GM12878 (cell line): ENCODE measurements at regions not wholly inside any gene's neighbourhood (a gene's known extent, or its start where the extent isn't known, plus 50 kb on each side); places are given as distances from the start of the nearest gene placed in this dataset.

ENCODE experiments used
- ATAC-seq: fragments of 200-7000 bp; cut with Tn5 transposase; 3 replicates; pipeline ENCODE4 v1.9.1; 2020; ENCODE audit warnings: mild to moderate bottlenecking, moderate library complexity
- BruUV-seq: library from RNA; stranded (reverse); fragments of 400-500 nt; replicated peaks from 2 replicates; lab custom pipeline; 2021; lab: Mats Ljungman, UMichigan
- CTCF ChIA-PET: fragments of 300-600 bp; sonication (Branson Sonifier 250); formaldehyde crosslinking; extraction: SDS; loops from one replicate; lab custom pipeline; 2021; ENCODE audit warnings: inconsistent platforms; lab: Yijun Ruan, JAX
- POLR2A ChIA-PET: fragments of 350-600 bp; formaldehyde crosslinking; extraction: SDS; loops from one replicate; lab custom pipeline; 2021; ENCODE audit warnings: inconsistent platforms; lab: Charles Lee
- RAD21 ChIA-PET: fragments of 300-600 bp; sonication (Branson Sonifier 250); formaldehyde crosslinking; loops from one replicate; lab custom pipeline; 2023; ENCODE audit warnings: antibody characterized with exemption; ENCODE audit not compliant: unreplicated experiment; lab: Charles Lee
- SMC1A ChIA-PET: fragments of 300-600 bp; sonication (Branson Sonifier 250); formaldehyde crosslinking; loops from one replicate; lab custom pipeline; 2023; ENCODE audit not compliant: unreplicated experiment, uncharacterized antibody; lab: Charles Lee
- DNase-seq: peaks from one replicate; pipeline ENCODE4 v3.0.0-alpha.2; 2011; ENCODE audit warnings: low read depth, low spot score
- FAIRE-seq: peaks from 3 replicates; lab custom pipeline; 2011; peaks lifted over from hg19 to GRCh38; lab: Jason Lieb, UNC
- H2AFZ ChIP-seq: 2 replicates; pipeline ENCODE4 v1.6.0; 2011; ENCODE audit warnings: low read depth, low read length, control low read depth; ENCODE audit not compliant: control insufficient read depth
- H3K27ac ChIP-seq: 2 replicates; pipeline ENCODE4 v1.5.1; 2011; ENCODE audit warnings: control low read depth; ENCODE audit not compliant: control insufficient read depth, insufficient read depth
- H3K27me3 ChIP-seq, 2 experiments: replicated peaks in 1 of 2; 2 replicates each; pipeline versions ENCODE4 v1.6.0 to v1.6.1; 2011; ENCODE audit warnings: low read length in 1 of 2; ENCODE audit not compliant: control insufficient read depth in 2 of 2, insufficient read depth in 2 of 2
- H3K36me3 ChIP-seq, 2 experiments: 2 replicates each; pipeline ENCODE4 v1.5.1; 2011; ENCODE audit warnings: low read length in 1 of 2; ENCODE audit not compliant: control insufficient read depth in 2 of 2, insufficient read depth in 2 of 2
- H3K4me1 ChIP-seq: 2 replicates; pipeline ENCODE4 v1.6.1; 2011; ENCODE audit warnings: mild to moderate bottlenecking, low read length, moderate library complexity, mixed read lengths; ENCODE audit not compliant: control insufficient read depth, insufficient read depth
- H3K4me2 ChIP-seq: 2 replicates; pipeline ENCODE4 v1.6.0; 2011; ENCODE audit warnings: control low read depth; ENCODE audit not compliant: control insufficient read depth, insufficient read depth
- H3K4me3 ChIP-seq: fragments of 200-600 bp; sonication (generic); 2 replicates; pipeline ENCODE4 v1.5.1; 2016
- H3K79me2 ChIP-seq: 2 replicates; pipeline ENCODE4 v1.6.0; 2011; ENCODE audit warnings: low read length; ENCODE audit not compliant: control insufficient read depth, insufficient read depth
- H3K9ac ChIP-seq: 2 replicates; pipeline ENCODE4 v1.8.0; 2011; ENCODE audit warnings: low read length, control low read depth, mixed read lengths; ENCODE audit not compliant: control insufficient read depth, insufficient read depth
- H3K9me3 ChIP-seq: replicated peaks from 3 replicates; pipeline ENCODE4 v1.5.1; 2011; ENCODE audit warnings: mild to moderate bottlenecking, low read length; ENCODE audit not compliant: control insufficient read depth, insufficient read depth
- H4K20me1 ChIP-seq: 2 replicates; pipeline ENCODE4 v1.6.0; 2011; ENCODE audit not compliant: control insufficient read depth, insufficient read depth
- BACH1 ChIP-seq: fragments of 450-650 bp; IDR thresholded peaks from 2 replicates; pipeline ENCODE4 v1.6.1; 2017; ENCODE audit warnings: mild to moderate bottlenecking, borderline replicate concordance
- CBX5 ChIP-seq: sonication (generic); IDR thresholded peaks from 2 replicates; pipeline ENCODE4 v1.6.1; 2016; ENCODE audit warnings: low read depth, moderate library complexity, mild to moderate bottlenecking, inconsistent platforms
- CEBPB ChIP-seq, 2 experiments: fragments of 150-350 bp in 1 of 2; IDR thresholded peaks; 2 replicates each; pipeline ENCODE4 v1.6.1; 2012 to 2014; ENCODE audit warnings: low read depth in 2 of 2, low read length in 2 of 2, borderline replicate concordance in 1 of 2, inconsistent platforms in 1 of 2
- HDAC2 ChIP-seq: fragments of 200-600 bp; sonication (generic); IDR thresholded peaks from 2 replicates; pipeline ENCODE4 v1.6.1; 2017
- HDAC6 ChIP-seq: fragments of 200-600 bp; sonication (generic); IDR thresholded peaks from one replicate; pipeline ENCODE4 v1.8.0; 2017; ENCODE audit warnings: antibody characterized with exemption; ENCODE audit not compliant: unreplicated experiment
- MXI1 ChIP-seq: fragments of 150-350 bp; IDR thresholded peaks from 2 replicates; pipeline ENCODE4 v1.6.1; 2011; ENCODE audit warnings: low read depth, mild to moderate bottlenecking, inconsistent platforms, low read length, improper control_type of control experiment
- RUNX3 ChIP-seq: IDR thresholded peaks from 2 replicates; pipeline ENCODE4 v1.6.1; 2012; ENCODE audit warnings: low read length, inconsistent platforms
- TAF1 ChIP-seq: IDR thresholded peaks from 2 replicates; pipeline ENCODE4 v1.6.1; 2011; ENCODE audit warnings: mild to moderate bottlenecking, low read depth, low read length, borderline replicate concordance
- TCF12 ChIP-seq: IDR thresholded peaks from 2 replicates; pipeline ENCODE4 v1.6.1; 2011; ENCODE audit warnings: low read depth, mild to moderate bottlenecking, low read length
- YY1 ChIP-seq: IDR thresholded peaks from 2 replicates; pipeline ENCODE4 v1.6.1; 2011; ENCODE audit warnings: low read depth, mild to moderate bottlenecking, low read length
- ZBTB40 ChIP-seq: fragments of 450-650 bp; IDR thresholded peaks from 2 replicates; pipeline ENCODE4 v1.6.1; 2016; ENCODE audit warnings: mild to moderate bottlenecking, moderate library complexity, borderline replicate concordance
- WGBS: methylation state at CpG from one replicate; pipeline ENCODE4 v1.1.6; 2016; ENCODE audit warnings: low lambda C conversion rate; ENCODE audit not compliant: insufficient replicate concordance, insufficient coverage; ENCODE audit errors: missing lambda C conversion rate; 5-methylcytosine and 5-hydroxymethylcytosine counted together
- in situ Hi-C: fragments of 300-500 bp; cut with MboI; formaldehyde crosslinking; loops from 9 replicates; pipeline ENCODE4 v1.14.3; 2018; ENCODE audit warnings: mixed read lengths
- intact Hi-C: fragments of 100-400 bp; cut with micrococcal nuclease; formaldehyde crosslinking; loops from one replicate; pipeline ENCODE4 v1.14.2; 2022; ENCODE audit not compliant: unreplicated experiment

GRCh38 chr16:9308850-9309249 lies 217.4 kb downstream of the HAPSTR1 start:
- SMC1A ChIA-PET = no interaction called here
- Histone ChIP-seq H3K36me3 (no peaks in the 10 kb centered on the region), H3K9me3 (no peaks in the 10 kb centered on the region; the same call in 2 of the 3 replicates), H3K27me3 (peaks cover 0 to 3% of the 10 kb centered on the region in 2 experiments; a peak in 1 of 4 replicates), H3K4me1 (no peaks in the 10 kb centered on the region)
- DNase-seq = no peak
- FAIRE-seq = no peak
- TF ChIP-seq CBX5 (no peak), MXI1 (no peak), ZBTB40 (no peak), TAF1 (no peak), HDAC6 (no peak), HDAC2 (no peak), TCF12 (no peak), BACH1 (no peak), YY1 (no peak), RUNX3 (no peak), CEBPB (IDR thresholded peaks at IDR 0.05; ENCODE audit: borderline replicate concordance in 1 of 2, low read depth in 2 of 2, low read length in 2 of 2) (no peak)
- TF ChIP-seq, all 136 proteins: peak for 0
- BruUV-seq = no TSS peak
- in situ Hi-C loops = no loop called here
- ChIA-PET POLR2A (no interaction called here), RAD21 (no interaction called here), CTCF (interaction anchor here (0.5 kb wide), 1 partner anchor 740 kb away, joined by 3 read pairs; no protein-coding TSS in a partner anchor)
- Histone ChIP-seq H3K4me3 (no peak overlapping the region), H3K27ac (no peak overlapping the region), H3K4me2 (no peak overlapping the region), H2AFZ (no peak overlapping the region), H3K79me2 (no peaks in the 10 kb centered on the region), H3K9ac (no peak overlapping the region), H4K20me1 (no peaks in the 10 kb centered on the region)
- intact Hi-C loops = no loop called here
- 49% methylated on average over 6 of the region's 6 CpGs for WGBS
- no peak for ATAC-seq
